ENCODE measurements at regions not wholly inside any gene's neighbourhood (a gene's known extent, or its start where the extent isn't known, plus 50 kb on each side); places are given as distances from the start of the nearest gene placed in this dataset.
"Not testable (repeated sequence)": the region's sequence is repeated elsewhere in the genome, so short reads cannot be mapped to it uniquely, and the experiment has no call there.

GRCh38 chr16:31745098-31745497, 128.5 kb upstream of the ZNF267 start:
- H3K4me3 ChIP-seq (ENCODE audit: low read depth, low read length); H3K9ac ChIP-seq (ENCODE audit: low read length); H3K27me3 ChIP-seq (ENCODE audit: control insufficient read depth, insufficient read depth, low read length); H3K27ac ChIP-seq (ENCODE audit: low read depth, low read length); H3K4me1 ChIP-seq (ENCODE audit: control insufficient read depth, insufficient read depth, low read length); H3K36me3 ChIP-seq (ENCODE audit: control insufficient read depth, insufficient read depth, low read length): not testable (repeated sequence)
- H3K9me3 ChIP-seq (ENCODE audit: control insufficient read depth, insufficient read depth, low read depth, low read length) = peaks cover 64% of the 10 kb centered on the region

DNA sequence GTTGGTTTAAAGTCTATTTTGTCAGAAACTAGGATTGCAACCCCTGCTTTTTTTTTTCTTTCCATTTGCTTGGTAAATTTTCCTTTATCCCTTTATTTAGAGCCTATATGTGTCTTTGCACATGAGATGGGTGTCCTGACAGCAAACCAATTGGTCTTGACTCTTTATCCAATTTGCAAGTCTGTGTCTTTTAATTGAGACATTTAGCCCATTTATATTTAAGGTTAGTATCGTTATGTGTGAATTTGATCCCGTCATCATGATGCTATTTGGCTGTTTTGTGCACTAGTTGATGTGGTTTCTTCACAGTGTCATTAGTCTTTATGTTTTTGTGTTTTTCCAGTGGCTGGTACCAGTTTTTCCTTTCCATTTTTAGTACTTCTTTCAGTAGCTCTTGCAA, 127.7 kb upstream of the ZNF267 start:
- Histone ChIP-seq H3K36me3 (ENCODE audit: control insufficient read depth, insufficient read depth, low read length) (no peaks in the 10 kb centered on the region; the same call in 1 of the 2 replicates), H3K9ac (ENCODE audit: low read length) (no peak overlapping the region), H3K27me3 (ENCODE audit: control insufficient read depth, insufficient read depth, low read length) (no peaks in the 10 kb centered on the region), H3K27ac (ENCODE audit: low read depth, low read length) (no peak overlapping the region), H3K4me1 (ENCODE audit: control insufficient read depth, insufficient read depth, low read length) (no peaks in the 10 kb centered on the region), H3K9me3 (ENCODE audit: control insufficient read depth, insufficient read depth, low read depth, low read length) (peaks cover 62% of the 10 kb centered on the region), H3K4me3 (ENCODE audit: low read depth, low read length) (no peak overlapping the region)

GRCh38 chr16:31754998-31755615, 118.5 kb upstream of the ZNF267 start:
- H3K27me3 ChIP-seq (ENCODE audit: control insufficient read depth, insufficient read depth, low read length) = no peaks in the 10 kb centered on the region
- no peak overlapping the region for H3K9ac ChIP-seq (ENCODE audit: low read length)
- H3K9me3 ChIP-seq (ENCODE audit: control insufficient read depth, insufficient read depth, low read depth, low read length) = peaks cover 82% of the 10 kb centered on the region
- no peak overlapping the region for H3K4me3 ChIP-seq (ENCODE audit: low read depth, low read length)
- no peaks in the 10 kb centered on the region for H3K4me1 ChIP-seq (ENCODE audit: control insufficient read depth, insufficient read depth, low read length)
- H3K27ac ChIP-seq (ENCODE audit: low read depth, low read length) = no peak overlapping the region
- H3K36me3 ChIP-seq (ENCODE audit: control insufficient read depth, insufficient read depth, low read length) = peaks cover 33% of the 10 kb centered on the region

- H3K27me3 ChIP-seq (ENCODE audit: control insufficient read depth, insufficient read depth, low read length) = no peaks in the 10 kb centered on the region
- H3K4me3 ChIP-seq (ENCODE audit: low read depth, low read length) = no peak overlapping the region
- no peaks in the 10 kb centered on the region; the same call in 1 of the 2 replicates for H3K36me3 ChIP-seq (ENCODE audit: control insufficient read depth, insufficient read depth, low read length)
- H3K27ac ChIP-seq (ENCODE audit: low read depth, low read length) = no peak overlapping the region
- peaks cover 69% of the 10 kb centered on the region for H3K9me3 ChIP-seq (ENCODE audit: control insufficient read depth, insufficient read depth, low read depth, low read length)
- no peaks in the 10 kb centered on the region for H3K4me1 ChIP-seq (ENCODE audit: control insufficient read depth, insufficient read depth, low read length)
- H3K9ac ChIP-seq (ENCODE audit: low read length) = no peak overlapping the region
Measured at GRCh38 chr16:31764103-31764502, 109.5 kb upstream of the ZNF267 start.

GRCh38 chr16:31767267-31767666, 106.3 kb upstream of the ZNF267 start:
- H3K9ac ChIP-seq (ENCODE audit: low read length) = no peak overlapping the region
- H3K9me3 ChIP-seq (ENCODE audit: control insufficient read depth, insufficient read depth, low read depth, low read length) = peaks cover 83% of the 10 kb centered on the region
- no peaks in the 10 kb centered on the region for H3K27me3 ChIP-seq (ENCODE audit: control insufficient read depth, insufficient read depth, low read length)
- no peak overlapping the region for H3K27ac ChIP-seq (ENCODE audit: low read depth, low read length)
- H3K36me3 ChIP-seq (ENCODE audit: control insufficient read depth, insufficient read depth, low read length) = no peaks in the 10 kb centered on the region
- H3K4me1 ChIP-seq (ENCODE audit: control insufficient read depth, insufficient read depth, low read length) = no peaks in the 10 kb centered on the region
- no peak overlapping the region for H3K4me3 ChIP-seq (ENCODE audit: low read depth, low read length)

GRCh38 chr16:31780342-31780741, 93.3 kb upstream of the ZNF267 start:
- Histone ChIP-seq H3K9me3 (ENCODE audit: control insufficient read depth, insufficient read depth, low read depth, low read length) (peaks cover 68% of the 10 kb centered on the region), H3K36me3 (ENCODE audit: control insufficient read depth, insufficient read depth, low read length) (no peaks in the 10 kb centered on the region), H3K4me3 (ENCODE audit: low read depth, low read length) (no peak overlapping the region), H3K27ac (ENCODE audit: low read depth, low read length) (no peak overlapping the region), H3K9ac (ENCODE audit: low read length) (no peak overlapping the region), H3K4me1 (ENCODE audit: control insufficient read depth, insufficient read depth, low read length) (no peaks in the 10 kb centered on the region), H3K27me3 (ENCODE audit: control insufficient read depth, insufficient read depth, low read length) (no peaks in the 10 kb centered on the region)

- no peak overlapping the region for H3K9ac ChIP-seq (ENCODE audit: low read length)
- no peak overlapping the region for H3K4me3 ChIP-seq (ENCODE audit: low read depth, low read length)
- H3K9me3 ChIP-seq (ENCODE audit: control insufficient read depth, insufficient read depth, low read depth, low read length) = peaks cover 65% of the 10 kb centered on the region
- H3K36me3 ChIP-seq (ENCODE audit: control insufficient read depth, insufficient read depth, low read length) = no peaks in the 10 kb centered on the region
- no peak overlapping the region for H3K27ac ChIP-seq (ENCODE audit: low read depth, low read length)
- no peaks in the 10 kb centered on the region for H3K27me3 ChIP-seq (ENCODE audit: control insufficient read depth, insufficient read depth, low read length)
- H3K4me1 ChIP-seq (ENCODE audit: control insufficient read depth, insufficient read depth, low read length) = no peaks in the 10 kb centered on the region
Measured at GRCh38 chr16:31785126-31785525, 88.5 kb upstream of the ZNF267 start.

DNA sequence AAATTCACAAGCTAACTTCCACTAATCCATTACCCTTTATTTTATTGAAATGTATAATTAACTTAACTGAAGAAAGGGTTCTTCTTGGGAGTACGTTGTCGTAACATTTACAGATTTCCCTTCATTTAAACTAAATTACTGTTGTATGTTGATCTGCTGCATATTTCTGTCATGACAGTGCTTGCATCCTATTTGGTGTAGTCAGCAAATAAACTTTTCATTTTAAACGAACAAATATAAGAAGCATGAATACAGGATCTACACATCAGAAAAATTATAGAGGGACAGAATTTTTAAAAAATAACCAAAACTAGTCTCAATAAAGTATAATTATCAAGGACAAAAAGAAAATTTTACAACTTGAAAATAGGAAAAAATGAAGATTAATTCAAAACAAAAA, 66.5 kb upstream of the ZNF267 start:
- no peaks in the 10 kb centered on the region for H3K36me3 ChIP-seq (ENCODE audit: control insufficient read depth, insufficient read depth, low read length)
- H3K27me3 ChIP-seq (ENCODE audit: control insufficient read depth, insufficient read depth, low read length) = no peaks in the 10 kb centered on the region; the same call in 1 of the 2 replicates
- peaks cover 39% of the 10 kb centered on the region; the same call in 1 of the 2 replicates for H3K9me3 ChIP-seq (ENCODE audit: control insufficient read depth, insufficient read depth, low read depth, low read length)
- H3K9ac ChIP-seq (ENCODE audit: low read length) = no peak overlapping the region
- no peak overlapping the region for H3K4me3 ChIP-seq (ENCODE audit: low read depth, low read length)
- no peak overlapping the region for H3K27ac ChIP-seq (ENCODE audit: low read depth, low read length)
- H3K4me1 ChIP-seq (ENCODE audit: control insufficient read depth, insufficient read depth, low read length) = no peaks in the 10 kb centered on the region

DNA sequence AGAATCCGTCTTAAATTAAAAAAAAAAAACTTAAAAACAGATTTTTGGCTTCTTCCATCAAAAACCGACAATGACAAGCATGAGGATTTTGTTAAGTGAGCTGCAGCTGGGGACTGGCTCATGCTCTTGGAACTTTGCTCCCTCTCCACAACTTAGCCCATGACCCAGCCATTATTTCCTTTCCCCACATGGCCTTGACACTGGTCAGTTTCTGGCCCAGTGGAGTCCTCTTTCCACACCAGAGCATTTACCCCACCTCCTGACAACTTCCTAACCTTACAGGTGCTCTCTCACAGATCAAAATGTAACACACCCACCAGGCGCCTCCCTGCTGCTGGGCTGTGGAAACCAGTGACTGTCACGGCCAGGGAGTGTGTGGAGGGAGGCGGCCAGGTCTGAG, 62.7 kb upstream of the ZNF267 start:
- H3K4me1 ChIP-seq (ENCODE audit: control insufficient read depth, insufficient read depth, low read length) = no peaks in the 10 kb centered on the region
- no peak overlapping the region for H3K4me3 ChIP-seq (ENCODE audit: low read depth, low read length)
- peaks cover 24% of the 10 kb centered on the region; the same call in 1 of the 2 replicates for H3K9me3 ChIP-seq (ENCODE audit: control insufficient read depth, insufficient read depth, low read depth, low read length)
- no peaks in the 10 kb centered on the region for H3K36me3 ChIP-seq (ENCODE audit: control insufficient read depth, insufficient read depth, low read length)
- H3K9ac ChIP-seq (ENCODE audit: low read length) = no peak overlapping the region
- H3K27ac ChIP-seq (ENCODE audit: low read depth, low read length) = no peak overlapping the region
- H3K27me3 ChIP-seq (ENCODE audit: control insufficient read depth, insufficient read depth, low read length) = no peaks in the 10 kb centered on the region; the same call in 1 of the 2 replicates

- not testable (repeated sequence) for H3K36me3 ChIP-seq (ENCODE audit: control insufficient read depth, insufficient read depth, low read length); H3K4me1 ChIP-seq (ENCODE audit: control insufficient read depth, insufficient read depth, low read length); H3K4me3 ChIP-seq (ENCODE audit: low read depth, low read length); H3K27me3 ChIP-seq (ENCODE audit: control insufficient read depth, insufficient read depth, low read length); H3K27ac ChIP-seq (ENCODE audit: low read depth, low read length); H3K9me3 ChIP-seq (ENCODE audit: control insufficient read depth, insufficient read depth, low read depth, low read length); H3K9ac ChIP-seq (ENCODE audit: low read length)
Measured at GRCh38 chr16:31816141-31816540, 57.5 kb upstream of the ZNF267 start.

DNA sequence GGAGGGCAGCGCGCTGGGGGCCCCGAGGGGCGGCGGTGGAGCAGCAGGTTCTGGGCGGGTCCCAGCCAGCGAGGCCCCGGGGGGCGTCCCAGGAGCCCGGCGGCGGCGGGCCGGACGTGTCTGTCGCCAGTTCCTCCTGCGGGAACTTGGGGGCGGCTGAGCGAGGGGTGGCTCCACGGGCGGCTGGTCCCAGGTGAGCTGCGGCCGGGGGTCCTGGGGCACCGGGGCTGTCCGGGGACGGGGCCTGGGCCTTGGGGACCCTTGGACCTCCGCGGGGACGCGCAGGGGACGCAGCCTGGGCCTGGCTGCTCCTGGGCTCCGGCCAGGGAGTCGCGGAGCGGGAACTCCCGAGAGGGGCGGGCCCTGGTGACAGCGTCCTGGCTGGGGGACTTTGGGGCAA, 54.2 kb upstream of the ZNF267 start:
- Histone ChIP-seq H3K27ac (ENCODE audit: low read depth, low read length) (no peak overlapping the region), H3K9me3 (ENCODE audit: control insufficient read depth, insufficient read depth, low read depth, low read length) (peaks cover 27% of the 10 kb centered on the region), H3K9ac (ENCODE audit: low read length) (no peak overlapping the region), H3K4me1 (ENCODE audit: control insufficient read depth, insufficient read depth, low read length) (no peaks in the 10 kb centered on the region), H3K4me3 (ENCODE audit: low read depth, low read length) (no peak overlapping the region), H3K36me3 (ENCODE audit: control insufficient read depth, insufficient read depth, low read length) (no peaks in the 10 kb centered on the region), H3K27me3 (ENCODE audit: control insufficient read depth, insufficient read depth, low read length) (no peaks in the 10 kb centered on the region; the same call in 1 of the 2 replicates)

All from HUES6 (cell line).